HEK293 (cell line): ENCODE measurements at regions not wholly inside any gene's neighbourhood (a gene's known extent, or its start where the extent isn't known, plus 50 kb on each side); places are given as distances from the start of the nearest gene placed in this dataset.

Source experiments
- CTCF ChIA-PET: fragments of 350-600 bp; formaldehyde crosslinking; extraction: SDS; loops from one replicate; lab custom pipeline; 2021; ENCODE audit warnings: antibody characterized with exemption; lab: Yijun Ruan, JAX
- POLR2A ChIA-PET: fragments of 300-600 bp; formaldehyde crosslinking; extraction: SDS; loops from one replicate; lab custom pipeline; 2020; ENCODE audit warnings: antibody characterized with exemption, inconsistent platforms; lab: Yijun Ruan, JAX
- H3K27ac ChIP-seq: fragments of 200-500 bp; sonication (Bioruptor generic); 2 replicates; pipeline ENCODE4 v1.5.1; 2014; ENCODE audit warnings: low read depth, low read length, control low read depth, inconsistent platforms; ENCODE audit errors: extremely low read depth
- H3K36me3 ChIP-seq, 2 experiments: fragments of 200-500 bp in 1 of 2; sonication (Bioruptor generic) in 1 of 2; 1 replicate in 1 of 2; 2 replicates in 1 of 2; pipeline ENCODE4 v1.5.1; 2014 to 2017; ENCODE audit warnings: inconsistent platforms in 2 of 2, low read length in 2 of 2; ENCODE audit not compliant: control insufficient read depth in 2 of 2, insufficient read depth in 1 of 2
- H3K4me1 ChIP-seq: fragments of 200-500 bp; sonication (Bioruptor generic); 2 replicates; pipeline ENCODE4 v1.5.1; 2014; ENCODE audit warnings: mild to moderate bottlenecking, low read length, inconsistent platforms; ENCODE audit not compliant: control insufficient read depth, insufficient read depth
- H3K4me3 ChIP-seq: 2 replicates; pipeline ENCODE4 v1.5.1; 2011; ENCODE audit warnings: low read depth, mild to moderate bottlenecking, control low read depth, low read length, moderate library complexity
- H3K9me3 ChIP-seq: fragments of 200-500 bp; sonication (Bioruptor generic); 2 replicates; pipeline ENCODE4 v1.5.1; 2014; ENCODE audit warnings: low read depth, low read length, inconsistent platforms; ENCODE audit not compliant: control insufficient read depth, insufficient read depth
- EGR2 ChIP-seq: fragments of 450-650 bp; formaldehyde crosslinking; IDR thresholded peaks from 2 replicates; pipeline ENCODE4 v1.5.1; 2016; ENCODE audit warnings: low read depth, missing biosample characterization, missing genetic modification characterization
- GLI2 ChIP-seq: fragments of 450-650 bp; formaldehyde crosslinking; IDR thresholded peaks from 2 replicates; pipeline ENCODE4; 2017; ENCODE audit warnings: missing biosample characterization, missing genetic modification characterization, low read depth, borderline replicate concordance
- GLI4 ChIP-seq: fragments of 450-650 bp; formaldehyde crosslinking; IDR thresholded peaks from 2 replicates; pipeline ENCODE4 v1.5.1; 2016; ENCODE audit warnings: missing biosample characterization, missing genetic modification characterization
- IKZF3 ChIP-seq: fragments of 450-650 bp; IDR thresholded peaks from 2 replicates; pipeline ENCODE4 v1.5.0; 2018; ENCODE audit warnings: missing biosample characterization, mild to moderate bottlenecking, missing genetic modification characterization, moderate library complexity
- INSM2 ChIP-seq: fragments of 450-650 bp; formaldehyde crosslinking; IDR thresholded peaks from 2 replicates; pipeline ENCODE4 v1.5.1; 2016; ENCODE audit warnings: missing biosample characterization, missing genetic modification characterization
- KLF17 ChIP-seq: fragments of 450-650 bp; formaldehyde crosslinking; IDR thresholded peaks from 2 replicates; pipeline ENCODE4 v1.5.1; 2016; ENCODE audit warnings: missing biosample characterization, missing genetic modification characterization
- MEIS1 ChIP-seq: sonication (generic); formaldehyde crosslinking; IDR thresholded peaks from 2 replicates; pipeline ENCODE4 v1.8.1; 2022; ENCODE audit warnings: missing genetic modification reagents, mild to moderate bottlenecking, borderline replicate concordance
- PRDM4 ChIP-seq: fragments of 450-650 bp; formaldehyde crosslinking; IDR thresholded peaks from 2 replicates; pipeline ENCODE4 v1.5.1; 2017; ENCODE audit warnings: missing biosample characterization, missing genetic modification characterization
- SP7 ChIP-seq: fragments of 450-650 bp; formaldehyde crosslinking; IDR thresholded peaks from 2 replicates; pipeline ENCODE4 v1.5.1; 2016; ENCODE audit warnings: missing biosample characterization, missing genetic modification characterization
- ZBTB17 ChIP-seq: fragments of 450-650 bp; formaldehyde crosslinking; IDR thresholded peaks from 2 replicates; pipeline ENCODE4 v1.5.1; 2016; ENCODE audit warnings: missing biosample characterization, missing genetic modification characterization
- ZFHX2 ChIP-seq: fragments of 450-650 bp; formaldehyde crosslinking; conservative IDR thresholded peaks from 2 replicates; pipeline ENCODE4 v1.5.1; 2016; ENCODE audit warnings: missing biosample characterization, missing genetic modification characterization
- ZNF24 ChIP-seq: fragments of 450-650 bp; formaldehyde crosslinking; IDR thresholded peaks from 2 replicates; pipeline ENCODE4 v1.5.1; 2016; ENCODE audit warnings: missing biosample characterization, missing genetic modification characterization
- ZNF341 ChIP-seq: fragments of 450-650 bp; formaldehyde crosslinking; IDR thresholded peaks from 2 replicates; pipeline ENCODE4; 2016; ENCODE audit warnings: low read depth, missing biosample characterization, missing genetic modification characterization
- ZNF362 ChIP-seq: fragments of 450-650 bp; formaldehyde crosslinking; IDR thresholded peaks from 2 replicates; pipeline ENCODE4 v1.5.1; 2016; ENCODE audit warnings: missing biosample characterization, missing genetic modification characterization
- ZNF488 ChIP-seq: fragments of 450-650 bp; formaldehyde crosslinking; IDR thresholded peaks from 2 replicates; pipeline ENCODE4 v1.5.1; 2016; ENCODE audit warnings: missing biosample characterization, missing genetic modification characterization
- ZNF600 ChIP-seq: fragments of 450-650 bp; formaldehyde crosslinking; IDR thresholded peaks from 2 replicates; pipeline ENCODE4 v1.5.1; 2016; ENCODE audit warnings: missing biosample characterization, missing genetic modification characterization
- ZNF629 ChIP-seq: fragments of 450-650 bp; formaldehyde crosslinking; IDR thresholded peaks from 2 replicates; pipeline ENCODE4 v1.5.1; 2017; ENCODE audit warnings: missing biosample characterization, missing genetic modification characterization
- ZNF660 ChIP-seq: fragments of 450-650 bp; IDR thresholded peaks from 2 replicates; pipeline ENCODE4 v1.5.1; 2018; ENCODE audit warnings: missing biosample characterization, mild to moderate bottlenecking, missing genetic modification characterization
- ZNF692 ChIP-seq: fragments of 450-650 bp; formaldehyde crosslinking; IDR thresholded peaks from 2 replicates; pipeline ENCODE4 v1.5.1; 2016; ENCODE audit warnings: missing biosample characterization, missing genetic modification characterization
- ZSCAN16 ChIP-seq: fragments of 450-650 bp; formaldehyde crosslinking; IDR thresholded peaks from 2 replicates; pipeline ENCODE4 v1.5.1; 2016; ENCODE audit warnings: missing biosample characterization, missing genetic modification characterization

- no peak for TF ChIP-seq GLI2
- TF ChIP-seq EGR2 (tag by site-specific recombination), result peak; percentile 42; the same call in 1 of the 2 replicates
- no peak for TF ChIP-seq GLI4 (tag by site-specific recombination)
- peak; percentile 52 for TF ChIP-seq SP7 (tag by site-specific recombination)
- peak; percentile 63 for TF ChIP-seq ZNF660 (tag by site-specific recombination)
- no peak for TF ChIP-seq ZNF692 (tag by site-specific recombination)
- TF ChIP-seq IKZF3 (tag by site-specific recombination), result no peak
- TF ChIP-seq ZSCAN16 (tag by site-specific recombination), result no peak
- no peak for TF ChIP-seq INSM2 (tag by site-specific recombination)
- 0 out of 2 replicates have a peak, but pooled peaks have one; percentile 28 for TF ChIP-seq ZNF629 (tag by site-specific recombination)
- peak; percentile 39; the same call in 1 of the 2 replicates for TF ChIP-seq ZNF600
- no peak for TF ChIP-seq ZNF24 (tag by site-specific recombination)
- no peak for TF ChIP-seq ZNF341
- TF ChIP-seq ZNF488 (tag by site-specific recombination), result no peak
- peak; percentile 95 for TF ChIP-seq PRDM4 (tag by site-specific recombination)
- peak; percentile 45 for TF ChIP-seq ZFHX2 (tag by site-specific recombination)
- no peak for TF ChIP-seq MEIS1
- 0 out of 2 replicates have a peak, but pooled peaks have one; percentile 43 for TF ChIP-seq KLF17 (tag by site-specific recombination)
- TF ChIP-seq ZNF362 (tag by site-specific recombination), result no peak
- TF ChIP-seq ZBTB17, result peak; percentile 62
- H3K36me3 ChIP-seq, result no peaks in the 10 kb centered on the region
- H3K27ac ChIP-seq, result no peak overlapping the region
- H3K4me1 ChIP-seq, result no peaks in the 10 kb centered on the region; the same call in 1 of the 2 replicates
- no peak overlapping the region for H3K4me3 ChIP-seq
- H3K9me3 ChIP-seq, result no peaks in the 10 kb centered on the region
- POLR2A ChIA-PET, result no interaction called here
- CTCF ChIA-PET, result interaction anchor here (0.6 kb wide), 2 partner anchors 233 to 249 kb away, joined by 3 to 4 read pairs; no protein-coding TSS in a partner anchor
Observed at GRCh38 chr10:78925800-78926319, 142.9 kb upstream of the ZMIZ1 start.
